WTC11 (cell line): ENCODE measurements at regions not wholly inside any gene's neighbourhood (a gene's known extent, or its start where the extent isn't known, plus 50 kb on each side); places are given as distances from the start of the nearest gene placed in this dataset.

Source experiments
- CBFB ChIP-seq: sonication (generic); formaldehyde crosslinking; IDR thresholded peaks from 2 replicates; pipeline ENCODE4 v1.8.1; 2022; ENCODE audit warnings: mild to moderate bottlenecking, low read depth, missing genetic modification reagents
- ETV6 ChIP-seq: sonication (generic); formaldehyde crosslinking; IDR thresholded peaks from 2 replicates; pipeline ENCODE4 v1.8.1; 2022; ENCODE audit warnings: mild to moderate bottlenecking, missing genetic modification reagents
- NFYB ChIP-seq: sonication (generic); formaldehyde crosslinking; conservative IDR thresholded peaks from 2 replicates; pipeline ENCODE4 v1.8.0; 2022; ENCODE audit warnings: low read depth, missing genetic modification reagents
- NR3C1 ChIP-seq: sonication (generic); formaldehyde crosslinking; conservative IDR thresholded peaks from 2 replicates; pipeline ENCODE4 v1.8.1; 2023; ENCODE audit warnings: low read depth, mild to moderate bottlenecking, missing genetic modification reagents
- SMAD4 ChIP-seq: sonication (generic); formaldehyde crosslinking; IDR thresholded peaks from 2 replicates; pipeline ENCODE4 v1.8.0; 2022; ENCODE audit warnings: mild to moderate bottlenecking, missing genetic modification reagents
- TEAD1 ChIP-seq: sonication (generic); formaldehyde crosslinking; IDR thresholded peaks from 2 replicates; pipeline ENCODE4 v1.8.0; 2022; ENCODE audit warnings: mild to moderate bottlenecking, missing genetic modification reagents
- ZNF416 ChIP-seq: fragments of 250-450 bp; sonication (Bioruptor Pico); IDR thresholded peaks from 2 replicates; pipeline ENCODE4 v1.9.0; 2021; ENCODE audit warnings: mild to moderate bottlenecking, inconsistent platforms
- TF ChIP-seq, protein P1 (sequence below): sonication (generic); formaldehyde crosslinking; IDR thresholded peaks from 2 replicates; pipeline ENCODE4 v1.8.1; 2022; ENCODE audit warnings: low read depth, mild to moderate bottlenecking, moderate library complexity, missing genetic modification reagents, borderline replicate concordance
- TF ChIP-seq, protein P2 (sequence below): sonication (generic); formaldehyde crosslinking; IDR thresholded peaks from 2 replicates; pipeline ENCODE4 v1.8.1; 2023; ENCODE audit warnings: mild to moderate bottlenecking, missing genetic modification reagents
- TF ChIP-seq, protein P3 (sequence below): fragments of 200-600 bp; IDR thresholded peaks from 2 replicates; pipeline ENCODE4 v1.8.0; 2022; ENCODE audit warnings: antibody characterized with exemption
- TF ChIP-seq, protein P4 (sequence below): sonication (generic); formaldehyde crosslinking; IDR thresholded peaks from 2 replicates; pipeline ENCODE4 v1.8.0; 2023; ENCODE audit warnings: missing genetic modification reagents
- TF ChIP-seq, protein P5 (sequence below): fragments of 250-450 bp; sonication (Bioruptor Pico); IDR thresholded peaks from 2 replicates; pipeline ENCODE4 v1.8.0; 2021; ENCODE audit warnings: mild to moderate bottlenecking

DNA sequence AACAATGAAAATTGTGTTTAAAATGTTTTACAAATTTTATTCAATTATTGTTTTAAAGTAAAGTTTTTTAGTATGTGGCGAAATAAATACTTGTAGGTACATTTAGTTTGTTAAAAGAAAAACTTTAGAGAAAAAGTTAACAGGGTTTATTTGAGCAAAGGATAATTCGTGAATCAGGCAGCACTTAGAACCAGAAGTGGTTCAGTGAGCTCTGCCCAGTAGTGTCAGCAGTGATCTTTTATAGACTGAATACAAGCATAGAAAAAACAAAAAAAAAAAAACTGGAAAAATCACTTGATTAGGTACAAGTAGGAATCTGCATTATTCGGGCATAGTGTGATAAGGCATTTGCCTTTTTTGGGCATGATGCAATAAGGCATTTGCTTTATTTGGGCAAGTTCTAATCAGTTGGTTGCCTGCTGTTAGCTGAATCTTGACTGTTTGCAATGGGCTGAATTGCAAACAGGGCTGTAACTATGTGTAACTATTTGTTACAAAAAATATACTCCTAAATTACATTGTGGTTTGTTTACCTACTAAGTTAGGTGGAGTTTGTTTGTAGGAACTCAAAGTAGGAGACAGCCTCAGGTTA, 122.9 kb upstream of the MMS22L start:
- TF ChIP-seq, protein P1, sequence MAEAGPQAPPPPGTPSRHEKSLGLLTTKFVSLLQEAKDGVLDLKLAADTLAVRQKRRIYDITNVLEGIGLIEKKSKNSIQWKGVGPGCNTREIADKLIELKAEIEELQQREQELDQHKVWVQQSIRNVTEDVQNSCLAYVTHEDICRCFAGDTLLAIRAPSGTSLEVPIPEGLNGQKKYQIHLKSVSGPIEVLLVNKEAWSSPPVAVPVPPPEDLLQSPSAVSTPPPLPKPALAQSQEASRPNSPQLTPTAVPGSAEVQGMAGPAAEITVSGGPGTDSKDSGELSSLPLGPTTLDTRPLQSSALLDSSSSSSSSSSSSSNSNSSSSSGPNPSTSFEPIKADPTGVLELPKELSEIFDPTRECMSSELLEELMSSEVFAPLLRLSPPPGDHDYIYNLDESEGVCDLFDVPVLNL (CRISPR knock-in tag) = no peak
- TF ChIP-seq ETV6 (CRISPR knock-in tag) (no peak), TEAD1 (CRISPR knock-in tag) (no peak), NFYB (no peak), SMAD4 (CRISPR knock-in tag) (no peak), ZNF416 (no peak), CBFB (CRISPR knock-in tag) (no peak), NR3C1 (CRISPR knock-in tag) (no peak)
- TF ChIP-seq, protein P2, sequence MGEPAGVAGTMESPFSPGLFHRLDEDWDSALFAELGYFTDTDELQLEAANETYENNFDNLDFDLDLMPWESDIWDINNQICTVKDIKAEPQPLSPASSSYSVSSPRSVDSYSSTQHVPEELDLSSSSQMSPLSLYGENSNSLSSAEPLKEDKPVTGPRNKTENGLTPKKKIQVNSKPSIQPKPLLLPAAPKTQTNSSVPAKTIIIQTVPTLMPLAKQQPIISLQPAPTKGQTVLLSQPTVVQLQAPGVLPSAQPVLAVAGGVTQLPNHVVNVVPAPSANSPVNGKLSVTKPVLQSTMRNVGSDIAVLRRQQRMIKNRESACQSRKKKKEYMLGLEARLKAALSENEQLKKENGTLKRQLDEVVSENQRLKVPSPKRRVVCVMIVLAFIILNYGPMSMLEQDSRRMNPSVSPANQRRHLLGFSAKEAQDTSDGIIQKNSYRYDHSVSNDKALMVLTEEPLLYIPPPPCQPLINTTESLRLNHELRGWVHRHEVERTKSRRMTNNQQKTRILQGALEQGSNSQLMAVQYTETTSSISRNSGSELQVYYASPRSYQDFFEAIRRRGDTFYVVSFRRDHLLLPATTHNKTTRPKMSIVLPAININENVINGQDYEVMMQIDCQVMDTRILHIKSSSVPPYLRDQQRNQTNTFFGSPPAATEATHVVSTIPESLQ = no peak
- TF ChIP-seq, protein P3, sequence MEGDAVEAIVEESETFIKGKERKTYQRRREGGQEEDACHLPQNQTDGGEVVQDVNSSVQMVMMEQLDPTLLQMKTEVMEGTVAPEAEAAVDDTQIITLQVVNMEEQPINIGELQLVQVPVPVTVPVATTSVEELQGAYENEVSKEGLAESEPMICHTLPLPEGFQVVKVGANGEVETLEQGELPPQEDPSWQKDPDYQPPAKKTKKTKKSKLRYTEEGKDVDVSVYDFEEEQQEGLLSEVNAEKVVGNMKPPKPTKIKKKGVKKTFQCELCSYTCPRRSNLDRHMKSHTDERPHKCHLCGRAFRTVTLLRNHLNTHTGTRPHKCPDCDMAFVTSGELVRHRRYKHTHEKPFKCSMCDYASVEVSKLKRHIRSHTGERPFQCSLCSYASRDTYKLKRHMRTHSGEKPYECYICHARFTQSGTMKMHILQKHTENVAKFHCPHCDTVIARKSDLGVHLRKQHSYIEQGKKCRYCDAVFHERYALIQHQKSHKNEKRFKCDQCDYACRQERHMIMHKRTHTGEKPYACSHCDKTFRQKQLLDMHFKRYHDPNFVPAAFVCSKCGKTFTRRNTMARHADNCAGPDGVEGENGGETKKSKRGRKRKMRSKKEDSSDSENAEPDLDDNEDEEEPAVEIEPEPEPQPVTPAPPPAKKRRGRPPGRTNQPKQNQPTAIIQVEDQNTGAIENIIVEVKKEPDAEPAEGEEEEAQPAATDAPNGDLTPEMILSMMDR = no peak
- TF ChIP-seq, protein P4, sequence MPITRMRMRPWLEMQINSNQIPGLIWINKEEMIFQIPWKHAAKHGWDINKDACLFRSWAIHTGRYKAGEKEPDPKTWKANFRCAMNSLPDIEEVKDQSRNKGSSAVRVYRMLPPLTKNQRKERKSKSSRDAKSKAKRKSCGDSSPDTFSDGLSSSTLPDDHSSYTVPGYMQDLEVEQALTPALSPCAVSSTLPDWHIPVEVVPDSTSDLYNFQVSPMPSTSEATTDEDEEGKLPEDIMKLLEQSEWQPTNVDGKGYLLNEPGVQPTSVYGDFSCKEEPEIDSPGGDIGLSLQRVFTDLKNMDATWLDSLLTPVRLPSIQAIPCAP = no peak
- TF ChIP-seq, protein P5, sequence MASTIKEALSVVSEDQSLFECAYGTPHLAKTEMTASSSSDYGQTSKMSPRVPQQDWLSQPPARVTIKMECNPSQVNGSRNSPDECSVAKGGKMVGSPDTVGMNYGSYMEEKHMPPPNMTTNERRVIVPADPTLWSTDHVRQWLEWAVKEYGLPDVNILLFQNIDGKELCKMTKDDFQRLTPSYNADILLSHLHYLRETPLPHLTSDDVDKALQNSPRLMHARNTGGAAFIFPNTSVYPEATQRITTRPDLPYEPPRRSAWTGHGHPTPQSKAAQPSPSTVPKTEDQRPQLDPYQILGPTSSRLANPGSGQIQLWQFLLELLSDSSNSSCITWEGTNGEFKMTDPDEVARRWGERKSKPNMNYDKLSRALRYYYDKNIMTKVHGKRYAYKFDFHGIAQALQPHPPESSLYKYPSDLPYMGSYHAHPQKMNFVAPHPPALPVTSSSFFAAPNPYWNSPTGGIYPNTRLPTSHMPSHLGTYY (CRISPR knock-in tag) = no peak
